Lung microvascular endothelial cell (primary cell): ENCODE measurements at regions not wholly inside any gene's neighbourhood (a gene's known extent, or its start where the extent isn't known, plus 50 kb on each side); places are given as distances from the start of the nearest gene placed in this dataset.

Source experiments
- DNase-seq, 2 donors: peaks; one replicate each; pipeline versions ENCODE4 v3.0.0 to v3.0.0-alpha.2; 2010; ENCODE audit warnings: low read depth in 2 of 2

GRCh38 chr7:18313965-18314364 lies 181.6 kb upstream of the HDAC9 start:
- no peak for DNase-seq

GRCh38 chr7:18315241-18315640 lies 180.3 kb upstream of the HDAC9 start:
- DNase-seq: no peak

- DNase-seq: no peak
Measured at GRCh38 chr7:18317941-18318340, 177.6 kb upstream of the HDAC9 start.

DNA sequence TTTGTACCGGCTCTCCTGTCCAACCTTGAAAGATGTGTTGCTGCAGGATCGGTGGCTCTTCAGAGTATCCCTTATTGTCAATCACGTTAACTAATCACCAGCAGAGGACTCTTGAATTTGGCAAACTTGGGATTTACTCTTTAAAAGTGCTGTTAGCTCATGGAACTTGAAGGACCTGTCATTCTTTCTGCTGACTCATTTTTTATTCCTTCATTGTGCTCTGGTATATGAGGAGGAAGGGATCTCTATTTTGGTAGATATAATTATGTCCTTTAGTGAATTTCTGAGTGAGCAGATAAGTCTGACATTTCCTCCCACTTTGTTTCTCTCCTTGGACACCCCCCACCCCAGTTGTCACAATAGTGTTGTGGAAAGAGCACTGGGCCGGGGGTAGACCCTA lies 175.1 kb upstream of the HDAC9 start:
- no peak for DNase-seq

GRCh38 chr7:18320971-18321567 lies 174.5 kb upstream of the HDAC9 start:
- DNase-seq: peak; percentile 50 to 55

- DNase-seq: no peak
Measured at GRCh38 chr7:18330548-18330947, 165.0 kb upstream of the HDAC9 start.

- no peak for DNase-seq
Measured at GRCh38 chr7:18336626-18337025, 158.9 kb upstream of the HDAC9 start.

- no peak for DNase-seq
Measured at GRCh38 chr7:18337048-18337809, 158.3 kb upstream of the HDAC9 start.

DNA sequence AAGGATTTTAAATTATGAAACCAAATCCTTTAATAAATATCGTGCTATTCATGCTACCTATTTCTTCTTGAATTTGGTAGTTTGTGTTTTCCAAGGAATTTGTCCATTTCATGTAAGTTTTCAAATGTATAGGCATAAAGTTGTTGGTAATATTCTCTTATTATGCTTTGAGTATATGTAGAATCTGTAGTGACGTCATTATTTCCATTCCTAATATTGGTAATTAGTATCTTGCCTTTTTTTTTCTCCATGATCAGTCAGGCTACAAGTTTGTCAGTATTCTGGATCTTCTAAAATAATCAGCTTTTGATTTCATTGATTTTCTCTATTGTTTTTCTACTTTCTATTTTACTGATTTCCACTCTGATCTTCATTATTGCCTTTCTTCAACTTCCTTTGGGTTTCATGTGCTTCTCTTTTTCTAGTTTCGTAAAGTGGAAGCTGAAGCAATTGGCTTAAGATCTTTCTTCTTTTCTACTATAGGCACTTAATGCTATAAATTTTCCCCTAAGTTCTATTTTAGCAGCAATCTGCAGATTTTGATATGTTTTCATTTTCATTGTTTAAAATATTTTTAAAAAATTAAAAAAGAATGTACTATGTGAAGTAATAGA lies 156.5 kb upstream of the HDAC9 start:
- DNase-seq: no peak

GRCh38 chr7:18341756-18342155 lies 153.8 kb upstream of the HDAC9 start:
- DNase-seq: no peak

DNA sequence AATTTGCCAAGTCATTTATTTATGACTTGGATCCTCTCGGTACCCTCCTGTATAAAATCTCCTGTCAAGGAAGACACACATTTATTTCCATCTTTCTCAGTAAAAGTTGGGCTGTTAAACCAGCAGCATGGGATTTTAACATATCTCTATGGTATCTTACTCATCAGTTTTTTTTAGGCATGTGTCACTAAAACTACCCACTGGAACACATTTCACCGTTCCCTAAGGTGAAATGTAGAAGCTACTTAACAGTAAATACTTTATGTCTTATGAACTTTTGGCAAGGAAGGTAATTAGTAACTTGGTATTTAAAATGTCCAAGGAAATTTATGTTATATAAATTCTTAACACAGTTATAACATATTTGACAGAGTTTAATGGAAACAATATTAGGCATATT lies 152.5 kb upstream of the HDAC9 start:
- DNase-seq: no peak

- DNase-seq: no peak
Measured at GRCh38 chr7:18344536-18344935, 151.0 kb upstream of the HDAC9 start.

DNA sequence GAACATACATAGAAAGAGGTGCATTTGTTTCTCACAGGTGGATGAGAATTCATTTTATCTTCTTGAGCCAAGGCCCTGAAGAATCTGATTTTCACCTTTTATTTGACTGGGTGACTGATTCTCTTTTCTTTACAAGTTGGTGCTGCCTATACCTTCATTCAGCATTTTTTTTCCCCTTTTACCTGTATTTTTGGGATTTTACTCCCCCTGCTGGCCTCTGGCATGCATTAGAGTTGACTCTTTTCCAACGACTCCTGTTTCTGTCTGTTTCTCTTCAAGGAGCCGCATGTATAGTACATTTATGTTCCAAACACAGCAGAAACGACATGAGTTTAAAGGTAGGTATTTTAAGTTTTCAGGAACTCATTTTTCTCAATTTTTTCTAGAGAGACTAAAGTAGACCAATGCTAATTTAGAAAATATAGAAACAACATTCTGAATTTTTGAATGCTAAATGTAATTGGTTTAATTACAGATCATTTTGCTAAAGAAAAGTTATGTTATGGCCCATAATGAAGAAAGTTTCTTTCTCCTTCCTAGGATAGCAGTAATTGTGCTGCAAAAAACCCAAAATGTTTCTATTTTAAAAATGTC lies 149.8 kb upstream of the HDAC9 start:
- DNase-seq: peak; percentile 32 to 62

DNA sequence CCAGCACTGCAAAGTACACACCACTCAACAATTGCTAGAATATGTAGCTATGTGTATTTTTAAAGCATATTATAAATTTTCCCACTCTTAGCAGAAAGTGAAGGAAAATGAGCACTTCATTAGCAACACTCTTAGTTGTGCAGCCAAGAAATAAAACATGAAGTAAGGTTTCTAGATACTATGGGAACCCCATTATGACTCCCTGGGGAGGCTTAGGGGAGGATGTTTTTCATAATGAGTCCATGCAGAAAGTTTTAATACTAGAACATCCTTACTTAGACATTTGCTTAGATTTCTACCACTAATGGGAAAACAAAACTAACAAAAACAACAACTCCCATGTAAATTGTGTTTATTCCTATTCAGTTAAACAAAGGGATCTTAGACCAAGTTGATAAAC lies 148.4 kb upstream of the HDAC9 start:
- DNase-seq: no peak

DNA sequence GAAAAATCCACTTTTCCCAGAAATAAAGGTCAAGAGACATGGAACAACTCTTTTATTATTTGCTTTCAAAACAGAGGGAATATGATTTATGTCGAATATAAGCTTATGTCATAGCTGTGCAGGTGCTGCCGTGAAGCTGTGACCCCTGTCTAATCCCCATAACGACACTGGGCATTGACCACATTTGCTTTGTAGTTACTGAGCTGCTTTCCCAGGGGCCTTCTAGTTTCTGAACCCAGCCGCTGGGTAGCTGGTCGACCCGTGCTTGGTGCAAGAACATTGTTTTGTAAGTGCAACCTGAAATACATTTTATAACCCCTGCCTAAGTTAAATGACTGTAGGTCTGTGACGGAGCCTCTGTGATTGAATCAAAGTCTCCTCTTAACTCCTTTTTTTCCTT lies 144.9 kb upstream of the HDAC9 start:
- DNase-seq: peak in 1 of 2 donors; percentile 19

GRCh38 chr7:18352339-18353255 lies 143.0 kb upstream of the HDAC9 start:
- peak; percentile 64 to 71 for DNase-seq

DNA sequence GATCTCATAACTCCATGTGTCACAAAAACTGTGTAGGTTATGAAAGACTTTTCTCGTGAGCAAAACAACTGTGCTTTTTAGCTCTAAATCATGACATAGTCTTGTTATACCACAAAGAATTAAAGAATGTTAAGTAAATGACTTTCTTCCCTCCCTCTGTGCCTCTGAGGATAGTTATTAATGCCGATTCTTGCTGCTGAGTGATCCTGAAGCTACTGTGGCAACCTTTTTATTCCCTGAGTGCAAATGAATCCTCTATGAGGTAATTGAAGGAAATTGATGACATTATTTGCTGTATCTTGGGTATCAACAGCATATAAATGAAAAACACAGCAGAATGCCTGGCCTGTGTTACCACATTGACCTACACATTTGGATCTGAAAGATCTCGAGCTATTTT lies 142.2 kb upstream of the HDAC9 start:
- DNase-seq: no peak

- peak in 1 of 2 donors; percentile 9 for DNase-seq
Measured at GRCh38 chr7:18354108-18355085, 141.2 kb upstream of the HDAC9 start.

- DNase-seq: peak; percentile 44 to 71
Measured at GRCh38 chr7:18356191-18356645, 139.3 kb upstream of the HDAC9 start.

DNA sequence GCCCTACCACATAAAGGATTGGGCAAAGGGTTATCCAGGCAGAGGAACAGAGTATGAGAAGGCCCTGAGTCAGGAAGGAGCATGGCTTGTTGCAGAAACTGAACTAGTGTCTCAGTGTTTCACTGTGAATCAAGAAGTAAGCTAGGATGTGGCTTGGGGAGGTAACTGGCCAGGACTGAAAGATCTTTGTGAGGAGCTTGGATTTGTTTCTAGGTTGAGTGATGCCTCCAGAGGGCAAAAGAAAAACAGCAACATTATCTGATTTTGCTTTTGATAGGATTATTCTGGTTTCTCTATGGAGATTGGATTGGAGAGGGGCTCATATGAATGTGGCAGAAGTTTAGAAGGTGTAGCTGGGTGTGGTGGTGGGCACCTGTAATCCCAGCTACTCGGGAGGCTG lies 137.9 kb upstream of the HDAC9 start:
- DNase-seq: peak; percentile 3 to 18
